IMR-90 (cell line): ENCODE measurements at regions not wholly inside any gene's neighbourhood (a gene's known extent, or its start where the extent isn't known, plus 50 kb on each side); places are given as distances from the start of the nearest gene placed in this dataset.

Source experiments
- ATAC-seq: fragments of 200-7000 bp; cut with Tn5 transposase; 2 replicates; pipeline ENCODE4 v1.9.1; 2020; ENCODE audit warnings: low read depth, mild to moderate bottlenecking, moderate library complexity
- BruUV-seq: library from RNA; stranded (reverse); fragments of 400-500 nt; replicated peaks from 2 replicates; lab custom pipeline; 2021; lab: Mats Ljungman, UMichigan
- CTCF ChIA-PET: fragments of 300-600 bp; formaldehyde crosslinking; extraction: SDS; loops from one replicate; lab custom pipeline; 2021; ENCODE audit warnings: antibody characterized with exemption; lab: Yijun Ruan, JAX
- POLR2A ChIA-PET: fragments of 300-600 bp; sonication (Branson Sonifier 250); formaldehyde crosslinking; loops from one replicate; lab custom pipeline; 2022; ENCODE audit warnings: antibody characterized with exemption; ENCODE audit not compliant: unreplicated experiment; lab: Charles Lee
- DNase-seq: peaks from one replicate; pipeline ENCODE4 v3.0.0; 2013
- H2AFZ ChIP-seq: replicated peaks from 2 replicates; pipeline ENCODE3; 2013; ENCODE audit warnings: low read length, mild to moderate bottlenecking; ENCODE audit not compliant: poor library complexity
- H2AK5ac ChIP-seq: 2 replicates; pipeline ENCODE4 v1.6.1; 2013; ENCODE audit warnings: low read depth, low read length, inconsistent platforms
- H2AK9ac ChIP-seq: replicated peaks from 2 replicates; pipeline ENCODE3; 2013; ENCODE audit warnings: mild to moderate bottlenecking, low read depth, low read length, moderate library complexity; ENCODE audit not compliant: poor library complexity
- H2BK120ac ChIP-seq: 2 replicates; pipeline ENCODE4 v1.6.1; 2013; ENCODE audit warnings: low read depth, low read length, inconsistent platforms
- H2BK15ac ChIP-seq: 3 replicates; pipeline ENCODE4 v1.6.1; 2013; ENCODE audit warnings: low read depth, low read length, inconsistent platforms
- H2BK20ac ChIP-seq: 2 replicates; pipeline ENCODE4 v1.6.1; 2013; ENCODE audit warnings: low read depth, mild to moderate bottlenecking, inconsistent platforms, low read length, moderate library complexity
- H2BK5ac ChIP-seq: 2 replicates; pipeline ENCODE4 v1.6.1; 2013; ENCODE audit warnings: mild to moderate bottlenecking, low read depth, low read length, inconsistent platforms; ENCODE audit not compliant: poor library complexity, severe bottlenecking
- H3K14ac ChIP-seq: replicated peaks from 2 replicates; pipeline ENCODE4 v1.6.1; 2013; ENCODE audit warnings: low read depth, low read length, inconsistent platforms
- H3K18ac ChIP-seq: 2 replicates; pipeline ENCODE4 v1.6.1; 2013; ENCODE audit warnings: low read depth, low read length, control low read depth
- H3K23ac ChIP-seq: 2 replicates; pipeline ENCODE4 v1.6.1; 2013; ENCODE audit warnings: low read depth, low read length, inconsistent platforms
- H3K27ac ChIP-seq: 2 replicates; pipeline ENCODE4 v1.5.1; 2013; ENCODE audit warnings: mild to moderate bottlenecking, control low read depth, low read length; ENCODE audit not compliant: insufficient read depth
- H3K27me3 ChIP-seq: 2 replicates; pipeline ENCODE4 v1.6.1; 2013; ENCODE audit warnings: low read length; ENCODE audit not compliant: control insufficient read depth, insufficient read depth
- H3K36me3 ChIP-seq: 2 replicates; pipeline ENCODE4 v1.6.1; 2013; ENCODE audit warnings: low read length, mixed read lengths; ENCODE audit not compliant: control insufficient read depth, insufficient read depth
- H3K4ac ChIP-seq: 2 replicates; pipeline ENCODE4 v1.6.1; 2013; ENCODE audit warnings: low read depth, low read length, inconsistent platforms
- H3K4me1 ChIP-seq: 2 replicates; pipeline ENCODE4 v1.6.1; 2013; ENCODE audit warnings: low read length, mixed read lengths; ENCODE audit not compliant: control insufficient read depth, insufficient read depth
- H3K4me2 ChIP-seq: 2 replicates; pipeline ENCODE4 v1.6.1; 2013; ENCODE audit warnings: low read depth, mild to moderate bottlenecking, control low read depth, low read length, moderate library complexity
- H3K4me3 ChIP-seq: 2 replicates; pipeline ENCODE4 v1.5.1; 2013; ENCODE audit warnings: low read depth, mild to moderate bottlenecking, control low read depth, low read length, moderate library complexity; ENCODE audit not compliant: insufficient read depth
- H3K56ac ChIP-seq: 2 replicates; pipeline ENCODE4 v1.6.1; 2013; ENCODE audit warnings: low read length, inconsistent platforms; ENCODE audit not compliant: insufficient read depth; ENCODE audit errors: extremely low read depth
- H3K79me1 ChIP-seq, 2 experiments: 2 replicates each; pipeline ENCODE4 v1.6.1; 2013; ENCODE audit warnings: low read length in 2 of 2, inconsistent platforms in 1 of 2, low read depth in 1 of 2
- H3K9ac ChIP-seq: 2 replicates; pipeline ENCODE4 v1.6.1; 2013; ENCODE audit warnings: low read depth, low read length, control low read depth
- H3K9me1 ChIP-seq: 2 replicates; pipeline ENCODE4 v1.6.1; 2013; ENCODE audit warnings: low read length, inconsistent platforms; ENCODE audit not compliant: insufficient read depth
- H3K9me3 ChIP-seq: 2 replicates; pipeline ENCODE4 v1.6.1; 2013; ENCODE audit warnings: low read length; ENCODE audit not compliant: control insufficient read depth, insufficient read depth
- H4K20me1 ChIP-seq: 2 replicates; pipeline ENCODE4 v1.6.1; 2013; ENCODE audit warnings: low read length, inconsistent platforms; ENCODE audit not compliant: insufficient read depth
- H4K5ac ChIP-seq: 2 replicates; pipeline ENCODE4 v1.6.1; 2013; ENCODE audit warnings: mild to moderate bottlenecking, low read depth, low read length, control low read depth
- H4K8ac ChIP-seq, 2 experiments: 2 replicates each; pipeline ENCODE4 v1.6.1; 2013; ENCODE audit warnings: low read depth in 2 of 2, low read length in 2 of 2, control low read depth in 1 of 2, inconsistent platforms in 1 of 2
- H4K91ac ChIP-seq: 2 replicates; pipeline ENCODE4 v1.6.1; 2013; ENCODE audit warnings: low read depth, low read length, inconsistent platforms; ENCODE audit not compliant: insufficient read depth
- BHLHE40 ChIP-seq: fragments of 150-350 bp; IDR thresholded peaks from 2 replicates; pipeline ENCODE4 v1.6.1; 2016; ENCODE audit warnings: mild to moderate bottlenecking, low read depth, low read length
- CEBPB ChIP-seq: IDR thresholded peaks from 2 replicates; pipeline ENCODE4 v1.6.1; 2012; ENCODE audit warnings: low read depth, low read length, improper control_type of control experiment
- CHD1 ChIP-seq: IDR thresholded peaks from 2 replicates; pipeline ENCODE4 v1.6.1; 2012; ENCODE audit warnings: low read depth, low read length, improper control_type of control experiment
- ELK1 ChIP-seq: fragments of 150-350 bp; IDR thresholded peaks from 2 replicates; pipeline ENCODE4 v1.6.1; 2016; ENCODE audit warnings: low read depth, mild to moderate bottlenecking, low read length, moderate library complexity, borderline replicate concordance
- FOS ChIP-seq: fragments of 150-350 bp; IDR thresholded peaks from 2 replicates; pipeline ENCODE4 v1.6.1; 2016; ENCODE audit warnings: low read depth, low read length
- MAFK ChIP-seq: IDR thresholded peaks from 2 replicates; pipeline ENCODE4 v1.6.1; 2012; ENCODE audit warnings: low read depth, low read length, improper control_type of control experiment
- MAZ ChIP-seq: IDR thresholded peaks from 2 replicates; pipeline ENCODE4 v1.6.1; 2012; ENCODE audit warnings: low read depth, mild to moderate bottlenecking, low read length, improper control_type of control experiment, moderate library complexity, borderline replicate concordance
- MXI1 ChIP-seq: IDR thresholded peaks from 2 replicates; pipeline ENCODE4 v1.6.1; 2012; ENCODE audit warnings: low read depth, mild to moderate bottlenecking, low read length, moderate library complexity, borderline replicate concordance
- NFE2L2 ChIP-seq: fragments of 150-350 bp; IDR thresholded peaks from 2 replicates; pipeline ENCODE4 v1.6.1; 2016; ENCODE audit warnings: low read depth, mild to moderate bottlenecking, low read length
- POLR2A ChIP-seq: IDR thresholded peaks from 2 replicates; pipeline ENCODE4 v1.6.1; 2012; ENCODE audit warnings: mild to moderate bottlenecking, low read depth, low read length
- RAD21 ChIP-seq: IDR thresholded peaks from 2 replicates; pipeline ENCODE4 v1.6.1; 2012; ENCODE audit warnings: low read length, improper control_type of control experiment
- RCOR1 ChIP-seq: IDR thresholded peaks from 2 replicates; pipeline ENCODE4 v1.6.1; 2012; ENCODE audit warnings: mild to moderate bottlenecking, low read length, improper control_type of control experiment; ENCODE audit not compliant: insufficient replicate concordance
- RFX5 ChIP-seq: IDR thresholded peaks from 2 replicates; pipeline ENCODE4 v1.8.0; 2012; ENCODE audit warnings: low read depth, mild to moderate bottlenecking, low read length, moderate library complexity
- SMC3 ChIP-seq: fragments of 150-350 bp; IDR thresholded peaks from 2 replicates; pipeline ENCODE4 v1.6.1; 2016; ENCODE audit warnings: low read depth, mild to moderate bottlenecking, antibody characterized with exemption, low read length, moderate library complexity
- WGBS, 2 experiments: methylation state at CpG; one replicate each; pipeline versions ENCODE4 v1.1.5 to v1.1.7; 2013; ENCODE audit warnings: missing lambda C conversion rate in 2 of 2; ENCODE audit not compliant: insufficient read length in 1 of 2; ENCODE audit errors: extremely low coverage in 2 of 2; 5-methylcytosine and 5-hydroxymethylcytosine counted together
- dilution Hi-C: fragments of 300-500 bp; cut with HindIII; formaldehyde crosslinking; loops from one replicate; pipeline ENCODE4 v1.14.3; 2018; ENCODE audit warnings: low sequenced_read_pairs; ENCODE audit not compliant: unreplicated experiment
- in situ Hi-C: fragments of 300-500 bp; cut with MboI; formaldehyde crosslinking; loops from 3 replicates; pipeline ENCODE4 v1.14.3; 2019; ENCODE audit warnings: low sequenced_read_pairs, inconsistent platforms, mixed read lengths
- intact Hi-C: fragments of 100-400 bp; cut with micrococcal nuclease; formaldehyde crosslinking; loops from 2 replicates; pipeline ENCODE4 v1.10.0; 2022
- TF ChIP-seq, protein P1 (sequence below): fragments of 150-350 bp; IDR thresholded peaks from 2 replicates; pipeline ENCODE4 v1.6.1; 2017; ENCODE audit warnings: mild to moderate bottlenecking, antibody characterized with exemption, low read length, low read depth
- TF ChIP-seq, protein P2 (sequence below): conservative IDR thresholded peaks from 2 replicates; pipeline ENCODE4 v1.5.1; 2012; ENCODE audit warnings: mild to moderate bottlenecking, low read depth, low read length, improper control_type of control experiment

- in situ Hi-C loops (no loop called here), intact Hi-C loops (no loop called here), dilution Hi-C loops (no loop called here)
- Histone ChIP-seq H4K91ac (no peak overlapping the region), H4K20me1 (no peaks in the 10 kb centered on the region), H3K14ac (no peak overlapping the region), H3K23ac (no peak overlapping the region), H2BK20ac (no peak overlapping the region), H2BK15ac (no peak overlapping the region), H3K18ac (no peak overlapping the region), H2AK9ac (no peak overlapping the region), H4K5ac (no peak overlapping the region), H3K4me3 (no peak overlapping the region), H3K56ac (no peak overlapping the region), H3K9me3 (peaks cover 6% of the 10 kb centered on the region), H3K27me3 (no peaks in the 10 kb centered on the region), H3K36me3 (no peaks in the 10 kb centered on the region), H3K4me2 (no peak overlapping the region), H3K9ac (no peak overlapping the region), H2AK5ac (no peak overlapping the region), H3K9me1 (no peaks in the 10 kb centered on the region), H2BK5ac (no peak overlapping the region), H3K27ac (no peak overlapping the region), H3K4ac (no peak overlapping the region), H2BK120ac (no peak overlapping the region), H3K79me1 (no peaks in the 10 kb centered on the region), H2AFZ (no peak overlapping the region), H3K4me1 (no peaks in the 10 kb centered on the region), H4K8ac (no peak overlapping the region)
- TF ChIP-seq, protein P1, sequence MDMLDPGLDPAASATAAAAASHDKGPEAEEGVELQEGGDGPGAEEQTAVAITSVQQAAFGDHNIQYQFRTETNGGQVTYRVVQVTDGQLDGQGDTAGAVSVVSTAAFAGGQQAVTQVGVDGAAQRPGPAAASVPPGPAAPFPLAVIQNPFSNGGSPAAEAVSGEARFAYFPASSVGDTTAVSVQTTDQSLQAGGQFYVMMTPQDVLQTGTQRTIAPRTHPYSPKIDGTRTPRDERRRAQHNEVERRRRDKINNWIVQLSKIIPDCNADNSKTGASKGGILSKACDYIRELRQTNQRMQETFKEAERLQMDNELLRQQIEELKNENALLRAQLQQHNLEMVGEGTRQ: no peak
- TF ChIP-seq MAZ (no peak), CEBPB (no peak), POLR2A (no peak), NFE2L2 (no peak), SMC3 (no peak), RFX5 (no peak), ELK1 (no peak), MXI1 (no peak), MAFK (no peak), RCOR1 (no peak), RAD21 (no peak), BHLHE40 (no peak), FOS (no peak), CHD1 (no peak)
- TF ChIP-seq, protein P2, sequence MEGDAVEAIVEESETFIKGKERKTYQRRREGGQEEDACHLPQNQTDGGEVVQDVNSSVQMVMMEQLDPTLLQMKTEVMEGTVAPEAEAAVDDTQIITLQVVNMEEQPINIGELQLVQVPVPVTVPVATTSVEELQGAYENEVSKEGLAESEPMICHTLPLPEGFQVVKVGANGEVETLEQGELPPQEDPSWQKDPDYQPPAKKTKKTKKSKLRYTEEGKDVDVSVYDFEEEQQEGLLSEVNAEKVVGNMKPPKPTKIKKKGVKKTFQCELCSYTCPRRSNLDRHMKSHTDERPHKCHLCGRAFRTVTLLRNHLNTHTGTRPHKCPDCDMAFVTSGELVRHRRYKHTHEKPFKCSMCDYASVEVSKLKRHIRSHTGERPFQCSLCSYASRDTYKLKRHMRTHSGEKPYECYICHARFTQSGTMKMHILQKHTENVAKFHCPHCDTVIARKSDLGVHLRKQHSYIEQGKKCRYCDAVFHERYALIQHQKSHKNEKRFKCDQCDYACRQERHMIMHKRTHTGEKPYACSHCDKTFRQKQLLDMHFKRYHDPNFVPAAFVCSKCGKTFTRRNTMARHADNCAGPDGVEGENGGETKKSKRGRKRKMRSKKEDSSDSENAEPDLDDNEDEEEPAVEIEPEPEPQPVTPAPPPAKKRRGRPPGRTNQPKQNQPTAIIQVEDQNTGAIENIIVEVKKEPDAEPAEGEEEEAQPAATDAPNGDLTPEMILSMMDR: no peak
- ATAC-seq: no peak
- ChIA-PET POLR2A (no interaction called here), CTCF (no interaction called here)
- BruUV-seq: no TSS peak
- DNase-seq: no peak
- no CpG with 5 or more reads among the region's 5 CpGs for WGBS, 2 experiments
Observed at GRCh38 chr10:21196822-21197395, 299.8 kb upstream of the NEBL start.
